Erythroblast (primary cell): ENCODE measurements at regions not wholly inside any gene's neighbourhood (a gene's known extent, or its start where the extent isn't known, plus 50 kb on each side); places are given as distances from the start of the nearest gene placed in this dataset.
"Not testable (repeated sequence)": the region's sequence is repeated elsewhere in the genome, so short reads cannot be mapped to it uniquely, and the experiment has no call there.

Experiments
- GATA1 ChIP-seq: IDR thresholded peaks from 2 replicates; pipeline ENCODE4 v1.6.1; 2011; ENCODE audit warnings: low read depth, mild to moderate bottlenecking, control low read depth, low read length, moderate library complexity
- POLR2A ChIP-seq: IDR thresholded peaks from 2 replicates; pipeline ENCODE4 v1.6.1; 2011; ENCODE audit warnings: mild to moderate bottlenecking, low read length

DNA sequence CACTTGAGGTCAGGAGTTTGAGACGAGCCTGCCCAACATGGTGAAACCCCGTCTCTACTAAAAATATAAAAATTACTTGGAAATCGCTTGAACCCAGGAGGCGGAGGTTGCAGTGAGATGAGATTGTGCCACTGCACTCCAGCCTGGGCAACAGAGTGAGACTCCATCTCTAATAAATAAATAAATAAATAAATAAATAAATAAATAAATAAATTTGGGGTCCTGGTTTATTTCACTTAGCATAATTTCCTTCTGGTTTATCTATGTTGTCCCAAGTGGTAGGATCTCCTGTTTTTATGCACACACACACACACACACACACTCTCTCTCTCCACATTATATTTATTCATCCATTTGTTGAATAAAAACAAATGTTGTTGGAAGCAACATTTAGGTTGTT lies 58.4 kb upstream of the HAND1 start:
- TF ChIP-seq POLR2A, GATA1: not testable (repeated sequence)
